HG02885 (cell line): ENCODE measurements at regions not wholly inside any gene's neighbourhood (a gene's known extent, or its start where the extent isn't known, plus 50 kb on each side); places are given as distances from the start of the nearest gene placed in this dataset.

Experiments used
- ATAC-seq: cut with Tn5 transposase; IDR thresholded peaks from one replicate; pipeline ENCODE4 v1.9.1; 2021; ENCODE audit warnings: mild to moderate bottlenecking; ENCODE audit not compliant: unreplicated experiment, poor library complexity

GRCh38 chr2:226079196-226079595 lies 679.7 kb downstream of the NYAP2 start:
- ATAC-seq, result no peak

- no peak for ATAC-seq
These were observed 679.2 kb downstream of the NYAP2 start for GRCh38 chr2:226078666-226079065.

GRCh38 chr2:226077841-226078240 lies 678.3 kb downstream of the NYAP2 start:
- ATAC-seq, result no peak

- ATAC-seq, result no peak
These were observed 677.5 kb downstream of the NYAP2 start for GRCh38 chr2:226077031-226077430.

GRCh38 chr2:226076529-226076928 lies 677.0 kb downstream of the NYAP2 start:
- ATAC-seq, result no peak

GRCh38 chr2:226074391-226074790 lies 674.9 kb downstream of the NYAP2 start:
- ATAC-seq, result no peak

- no peak for ATAC-seq
These were observed 674.1 kb downstream of the NYAP2 start for GRCh38 chr2:226073496-226074160.

- no peak for ATAC-seq
These were observed 667.4 kb downstream of the NYAP2 start for GRCh38 chr2:226066873-226067272.

GRCh38 chr2:226066391-226066790 lies 666.9 kb downstream of the NYAP2 start:
- ATAC-seq, result no peak

GRCh38 chr2:226064932-226065570 lies 665.5 kb downstream of the NYAP2 start:
- ATAC-seq, result no peak

- ATAC-seq, result no peak
These were observed 664.4 kb downstream of the NYAP2 start for GRCh38 chr2:226063704-226064440.

- no peak for ATAC-seq
These were observed 660.6 kb downstream of the NYAP2 start for GRCh38 chr2:226059961-226060627.

GRCh38 chr2:226057914-226058313 lies 658.4 kb downstream of the NYAP2 start:
- ATAC-seq, result no peak

GRCh38 chr2:226057365-226057764 lies 657.9 kb downstream of the NYAP2 start:
- no peak for ATAC-seq

- ATAC-seq, result no peak
These were observed 653.4 kb downstream of the NYAP2 start for GRCh38 chr2:226052772-226053416.

GRCh38 chr2:226050822-226051221 lies 651.3 kb downstream of the NYAP2 start:
- no peak for ATAC-seq

- no peak for ATAC-seq
These were observed 649.1 kb downstream of the NYAP2 start for GRCh38 chr2:226048611-226049010.

GRCh38 chr2:226045080-226045479 lies 645.6 kb downstream of the NYAP2 start:
- ATAC-seq, result no peak

GRCh38 chr2:226040344-226040900 lies 640.9 kb downstream of the NYAP2 start:
- no peak for ATAC-seq

- ATAC-seq, result no peak
These were observed 638.0 kb downstream of the NYAP2 start for GRCh38 chr2:226037526-226037925.
